ENCODE measurements at regions not wholly inside any gene's neighbourhood (a gene's known extent, or its start where the extent isn't known, plus 50 kb on each side); places are given as distances from the start of the nearest gene placed in this dataset.

DNA sequence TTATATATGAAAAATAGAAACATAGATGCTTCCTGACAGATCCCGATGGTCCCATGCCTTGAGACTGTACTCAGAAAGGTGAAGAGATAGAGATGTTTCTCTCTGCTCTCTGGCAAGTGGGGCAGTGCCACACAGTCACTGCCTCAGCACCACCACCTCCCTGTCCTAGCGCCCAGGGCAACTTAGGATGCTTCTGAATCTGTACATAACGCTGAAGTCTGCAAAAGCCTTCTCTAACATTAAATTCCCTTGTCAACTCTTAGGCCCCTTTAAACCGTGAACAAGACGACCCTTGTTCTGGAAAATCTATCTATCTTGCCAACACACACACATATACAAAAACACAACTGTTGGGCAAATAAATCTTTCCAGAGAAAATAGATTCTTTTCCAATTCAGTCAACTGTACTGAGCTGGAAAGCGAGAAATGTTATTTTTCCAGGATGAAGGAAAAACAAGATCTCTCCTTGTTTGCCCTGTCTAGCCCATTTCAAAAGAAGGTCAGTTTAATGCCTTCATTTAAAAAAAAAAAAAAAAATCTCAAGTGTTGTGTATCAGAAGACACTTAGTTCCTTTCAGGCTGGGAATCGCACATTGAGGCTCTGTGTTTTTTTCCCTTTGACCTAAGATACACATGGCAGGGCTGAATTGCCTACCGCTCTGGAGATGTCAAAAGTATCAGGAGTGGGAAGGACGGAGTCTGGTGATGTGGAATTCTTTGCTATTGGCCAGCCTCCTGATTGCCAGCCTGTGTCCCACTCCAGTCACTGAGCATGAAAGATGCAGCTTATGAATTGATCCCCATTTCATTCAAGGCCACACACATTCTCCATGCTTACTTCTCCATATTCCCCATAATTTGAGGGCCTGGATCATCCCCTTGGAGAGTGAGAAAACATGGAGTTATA, 241.4 kb downstream of the LACC1 start:
- TF ChIP-seq, protein P1, sequence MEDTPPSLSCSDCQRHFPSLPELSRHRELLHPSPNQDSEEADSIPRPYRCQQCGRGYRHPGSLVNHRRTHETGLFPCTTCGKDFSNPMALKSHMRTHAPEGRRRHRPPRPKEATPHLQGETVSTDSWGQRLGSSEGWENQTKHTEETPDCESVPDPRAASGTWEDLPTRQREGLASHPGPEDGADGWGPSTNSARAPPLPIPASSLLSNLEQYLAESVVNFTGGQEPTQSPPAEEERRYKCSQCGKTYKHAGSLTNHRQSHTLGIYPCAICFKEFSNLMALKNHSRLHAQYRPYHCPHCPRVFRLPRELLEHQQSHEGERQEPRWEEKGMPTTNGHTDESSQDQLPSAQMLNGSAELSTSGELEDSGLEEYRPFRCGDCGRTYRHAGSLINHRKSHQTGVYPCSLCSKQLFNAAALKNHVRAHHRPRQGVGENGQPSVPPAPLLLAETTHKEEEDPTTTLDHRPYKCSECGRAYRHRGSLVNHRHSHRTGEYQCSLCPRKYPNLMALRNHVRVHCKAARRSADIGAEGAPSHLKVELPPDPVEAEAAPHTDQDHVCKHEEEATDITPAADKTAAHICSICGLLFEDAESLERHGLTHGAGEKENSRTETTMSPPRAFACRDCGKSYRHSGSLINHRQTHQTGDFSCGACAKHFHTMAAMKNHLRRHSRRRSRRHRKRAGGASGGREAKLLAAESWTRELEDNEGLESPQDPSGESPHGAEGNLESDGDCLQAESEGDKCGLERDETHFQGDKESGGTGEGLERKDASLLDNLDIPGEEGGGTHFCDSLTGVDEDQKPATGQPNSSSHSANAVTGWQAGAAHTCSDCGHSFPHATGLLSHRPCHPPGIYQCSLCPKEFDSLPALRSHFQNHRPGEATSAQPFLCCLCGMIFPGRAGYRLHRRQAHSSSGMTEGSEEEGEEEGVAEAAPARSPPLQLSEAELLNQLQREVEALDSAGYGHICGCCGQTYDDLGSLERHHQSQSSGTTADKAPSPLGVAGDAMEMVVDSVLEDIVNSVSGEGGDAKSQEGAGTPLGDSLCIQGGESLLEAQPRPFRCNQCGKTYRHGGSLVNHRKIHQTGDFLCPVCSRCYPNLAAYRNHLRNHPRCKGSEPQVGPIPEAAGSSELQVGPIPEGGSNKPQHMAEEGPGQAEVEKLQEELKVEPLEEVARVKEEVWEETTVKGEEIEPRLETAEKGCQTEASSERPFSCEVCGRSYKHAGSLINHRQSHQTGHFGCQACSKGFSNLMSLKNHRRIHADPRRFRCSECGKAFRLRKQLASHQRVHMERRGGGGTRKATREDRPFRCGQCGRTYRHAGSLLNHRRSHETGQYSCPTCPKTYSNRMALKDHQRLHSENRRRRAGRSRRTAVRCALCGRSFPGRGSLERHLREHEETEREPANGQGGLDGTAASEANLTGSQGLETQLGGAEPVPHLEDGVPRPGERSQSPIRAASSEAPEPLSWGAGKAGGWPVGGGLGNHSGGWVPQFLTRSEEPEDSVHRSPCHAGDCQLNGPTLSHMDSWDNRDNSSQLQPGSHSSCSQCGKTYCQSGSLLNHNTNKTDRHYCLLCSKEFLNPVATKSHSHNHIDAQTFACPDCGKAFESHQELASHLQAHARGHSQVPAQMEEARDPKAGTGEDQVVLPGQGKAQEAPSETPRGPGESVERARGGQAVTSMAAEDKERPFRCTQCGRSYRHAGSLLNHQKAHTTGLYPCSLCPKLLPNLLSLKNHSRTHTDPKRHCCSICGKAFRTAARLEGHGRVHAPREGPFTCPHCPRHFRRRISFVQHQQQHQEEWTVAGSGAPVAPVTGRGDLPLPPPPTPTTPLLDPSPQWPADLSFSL (CRISPR knock-in tag; IDR thresholded peaks at IDR 0.05) = no peak
- TF ChIP-seq HNRNPUL1 (IDR thresholded peaks at IDR 0.05; ENCODE audit: low read depth, low read length) = no peak
- no peak for TF ChIP-seq SETDB1 (CRISPR knock-in tag; IDR thresholded peaks at IDR 0.05; ENCODE audit: borderline replicate concordance)
- TF ChIP-seq, protein P2, sequence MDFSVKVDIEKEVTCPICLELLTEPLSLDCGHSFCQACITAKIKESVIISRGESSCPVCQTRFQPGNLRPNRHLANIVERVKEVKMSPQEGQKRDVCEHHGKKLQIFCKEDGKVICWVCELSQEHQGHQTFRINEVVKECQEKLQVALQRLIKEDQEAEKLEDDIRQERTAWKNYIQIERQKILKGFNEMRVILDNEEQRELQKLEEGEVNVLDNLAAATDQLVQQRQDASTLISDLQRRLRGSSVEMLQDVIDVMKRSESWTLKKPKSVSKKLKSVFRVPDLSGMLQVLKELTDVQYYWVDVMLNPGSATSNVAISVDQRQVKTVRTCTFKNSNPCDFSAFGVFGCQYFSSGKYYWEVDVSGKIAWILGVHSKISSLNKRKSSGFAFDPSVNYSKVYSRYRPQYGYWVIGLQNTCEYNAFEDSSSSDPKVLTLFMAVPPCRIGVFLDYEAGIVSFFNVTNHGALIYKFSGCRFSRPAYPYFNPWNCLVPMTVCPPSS (IDR thresholded peaks at IDR 0.05) = no peak
- no peak for TF ChIP-seq NCOA5 (CRISPR knock-in tag; IDR thresholded peaks at IDR 0.05)
- no peak for TF ChIP-seq SALL2 (CRISPR knock-in tag; IDR thresholded peaks at IDR 0.05)
- Histone ChIP-seq H3K36me3 (replicated peaks in 1 of 2; ENCODE audit: control insufficient read depth in 1 of 2, insufficient read depth in 2 of 2, low read length in 2 of 2) (no peaks in the 10 kb centered on the region), H4K20me1 (ENCODE audit: insufficient read depth, low read length) (no peaks in the 10 kb centered on the region), H3K4me3 (replicated peaks in 1 of 3; ENCODE audit: insufficient read depth in 1 of 3, low read depth in 2 of 3, low read length in 3 of 3) (no peak overlapping the region), H3K4me2 (ENCODE audit: low read depth, low read length) (no peak overlapping the region), H3K27ac (ENCODE audit: extremely low read length, insufficient read depth, low read length) (no peak overlapping the region), H3K79me2 (ENCODE audit: insufficient read depth, low read length) (no peaks in the 10 kb centered on the region), H3K9me3 (ENCODE audit: low read length) (no peaks in the 10 kb centered on the region), H2AFZ (ENCODE audit: low read length) (no peak overlapping the region), H3K27me3 (ENCODE audit: control insufficient read depth in 1 of 2, insufficient read depth in 2 of 2, low read length in 2 of 2) (no peaks in the 10 kb centered on the region), H3K4me1 (ENCODE audit: insufficient read depth, low read length) (no peaks in the 10 kb centered on the region), H3K9ac (ENCODE audit: insufficient read depth, low read depth, low read length) (no peak overlapping the region)
- 58% methylated on average over 9 of the region's 9 CpGs for WGBS (ENCODE audit: low lambda C conversion rate)
- no peak for FAIRE-seq
- POLR2A ChIA-PET = no interaction called here
- in situ Hi-C loops (cut with HindIII; ENCODE audit: extremely low pct_ligation_motif_present, low pct_unique_long_range_greater_than_20kb) (no loop called here), intact Hi-C loops (cut with micrococcal nuclease; ENCODE audit: unreplicated experiment) (no loop called here)
- no peak for DNase-seq (ENCODE audit: low spot score)
- no TSS peak for BruUV-seq (replicated peaks)
- CTCF ChIA-PET (ENCODE audit: low intra/inter-chr PET ratio, low total read pairs) = no interaction called here
- no peak for ATAC-seq
